Endothelial cell of umbilical vein (primary cell): ENCODE measurements at regions not wholly inside any gene's neighbourhood (a gene's known extent, or its start where the extent isn't known, plus 50 kb on each side); places are given as distances from the start of the nearest gene placed in this dataset.

Source experiments
- BruUV-seq: library from RNA; stranded (reverse); fragments of 400-500 nt; replicated peaks from 2 replicates; lab custom pipeline; 2021; lab: Mats Ljungman, UMichigan
- CTCF ChIA-PET: fragments of 300-600, 350-600 bp; sonication (Branson Sonifier 250); formaldehyde crosslinking; loops from one replicate; lab custom pipeline; 2021; ENCODE audit warnings: antibody characterized with exemption, inconsistent platforms; lab: Charles Lee
- POLR2A ChIA-PET: fragments of 300-600, 350-600 bp; sonication (Branson Sonifier 250); formaldehyde crosslinking; loops from one replicate; lab custom pipeline; 2021; ENCODE audit warnings: antibody characterized with exemption, inconsistent platforms; lab: Charles Lee
- DNase-seq: peaks from one replicate; pipeline ENCODE4 v3.0.0-alpha.2; 2011; ENCODE audit warnings: low read depth, low spot score
- FAIRE-seq: peaks from 2 replicates; lab custom pipeline; 2011; peaks lifted over from hg19 to GRCh38; lab: Jason Lieb, UNC
- H2AFZ ChIP-seq: 2 replicates; pipeline ENCODE4 v1.6.0; 2012; ENCODE audit warnings: low read depth, low read length, control low read depth, inconsistent platforms
- H3K27ac ChIP-seq: 2 replicates; pipeline ENCODE4 v1.5.1; 2011; ENCODE audit warnings: low read depth, mild to moderate bottlenecking, control low read depth, low read length, moderate library complexity; ENCODE audit not compliant: insufficient read depth
- H3K27me3 ChIP-seq, 2 experiments: 2 replicates each; pipeline versions ENCODE4 v1.6.0 to v1.6.1; 2011; ENCODE audit warnings: low read length in 2 of 2, mixed read lengths in 1 of 2; ENCODE audit not compliant: control insufficient read depth in 2 of 2, insufficient read depth in 2 of 2
- H3K36me3 ChIP-seq, 2 experiments: 2 replicates in 1 of 2; 3 replicates in 1 of 2; pipeline ENCODE4 v1.5.1; 2011; ENCODE audit warnings: low read length in 2 of 2, mild to moderate bottlenecking in 1 of 2, moderate library complexity in 1 of 2; ENCODE audit not compliant: control insufficient read depth in 2 of 2, insufficient read depth in 2 of 2; ENCODE audit errors: extremely low read depth in 1 of 2
- H3K4me1 ChIP-seq: 3 replicates; pipeline ENCODE4 v1.5.1; 2011; ENCODE audit warnings: mild to moderate bottlenecking, low read length; ENCODE audit not compliant: control insufficient read depth, insufficient read depth; ENCODE audit errors: extremely low read depth
- H3K4me2 ChIP-seq: 2 replicates; pipeline ENCODE4 v1.6.1; 2011; ENCODE audit warnings: low read length, control low read depth, mixed read lengths; ENCODE audit not compliant: insufficient read depth
- H3K4me3 ChIP-seq, 3 experiments: fragments of 200-600 bp in 1 of 3; sonication (generic), shearing (Covaris generic) in 1 of 3; replicated peaks in 1 of 3; 2 replicates each; pipeline ENCODE4 v1.5.1; 2011 to 2016; ENCODE audit warnings: control low read depth in 3 of 3, low read length in 3 of 3, mild to moderate bottlenecking in 2 of 3, inconsistent platforms in 1 of 3, low read depth in 1 of 3, moderate library complexity in 1 of 3; ENCODE audit not compliant: insufficient read depth in 1 of 3
- H3K79me2 ChIP-seq: 2 replicates; pipeline ENCODE4 v1.6.0; 2012; ENCODE audit warnings: low read length, inconsistent platforms; ENCODE audit not compliant: control insufficient read depth, insufficient read depth
- H3K9ac ChIP-seq: replicated peaks from 2 replicates; pipeline ENCODE3; 2011; ENCODE audit warnings: low read length, control low read depth; ENCODE audit not compliant: insufficient read depth; ENCODE audit errors: extremely low read depth
- H3K9me1 ChIP-seq: replicated peaks from 3 replicates; pipeline ENCODE4 v1.6.0; 2011; ENCODE audit warnings: mild to moderate bottlenecking, low read length; ENCODE audit not compliant: control insufficient read depth, insufficient read depth; ENCODE audit errors: extremely low read depth
- H3K9me3 ChIP-seq: replicated peaks from 2 replicates; pipeline ENCODE4 v1.5.1; 2012; ENCODE audit warnings: low read length, inconsistent platforms; ENCODE audit not compliant: control insufficient read depth, insufficient read depth
- H4K20me1 ChIP-seq: replicated peaks from 2 replicates; pipeline ENCODE3; 2011; ENCODE audit warnings: mild to moderate bottlenecking, low read length; ENCODE audit not compliant: control insufficient read depth, insufficient read depth; ENCODE audit errors: extremely low read depth
- EZH2 ChIP-seq: IDR thresholded peaks from 2 replicates; pipeline ENCODE4 v1.6.1; 2012; ENCODE audit warnings: borderline replicate concordance, low read depth, mild to moderate bottlenecking, moderate library complexity, low read length, inconsistent platforms; ENCODE audit not compliant: severe bottlenecking
- FOS ChIP-seq: IDR thresholded peaks from 2 replicates; pipeline ENCODE4 v1.6.1; 2011; ENCODE audit warnings: mild to moderate bottlenecking, low read length, moderate library complexity, borderline replicate concordance; ENCODE audit not compliant: insufficient read depth
- GATA2 ChIP-seq: IDR thresholded peaks from 2 replicates; pipeline ENCODE4 v1.7.0; 2011; ENCODE audit warnings: low read depth, mild to moderate bottlenecking, moderate library complexity, mixed read lengths, low read length; ENCODE audit not compliant: insufficient read length, insufficient read depth
- JUN ChIP-seq: IDR thresholded peaks from 2 replicates; pipeline ENCODE4 v1.6.1; 2011; ENCODE audit warnings: borderline replicate concordance, low read depth; ENCODE audit not compliant: insufficient read length, insufficient read depth
- MYC ChIP-seq: IDR thresholded peaks from one replicate; pipeline ENCODE4 v1.6.1; 2011; ENCODE audit warnings: mild to moderate bottlenecking, low read depth, low read length
- POLR2A ChIP-seq: IDR thresholded peaks from 2 replicates; pipeline ENCODE4 v1.6.1; 2012; ENCODE audit warnings: low read depth, mild to moderate bottlenecking, control low read depth, low read length
- POLR2AphosphoS5 ChIP-seq: IDR thresholded peaks from 2 replicates; pipeline ENCODE4 v1.6.1; 2012; ENCODE audit warnings: low read depth, mild to moderate bottlenecking, control low read depth, low read length, moderate library complexity; ENCODE audit not compliant: insufficient read depth
- dilution Hi-C: fragments of 300-500 bp; cut with MboI; formaldehyde crosslinking; loops from one replicate; pipeline ENCODE4 v1.15.0; 2019; ENCODE audit warnings: low sequenced_read_pairs; ENCODE audit not compliant: extremely low pct_ligation_motif_present
- intact Hi-C: fragments of 100-400 bp; cut with micrococcal nuclease; formaldehyde crosslinking; loops from one replicate; pipeline ENCODE4 v1.10.0; 2022
- TF ChIP-seq, protein P1 (sequence below): IDR thresholded peaks from 2 replicates; pipeline ENCODE4 v1.6.1; 2011; ENCODE audit not compliant: insufficient read depth, insufficient read length
- TF ChIP-seq, protein P2 (sequence below), 2 donors: IDR thresholded peaks; 1 replicate in 1 of 2; 2 replicates in 1 of 2; pipeline ENCODE4 v1.5.1; 2011; ENCODE audit warnings: low read length in 2 of 2, mild to moderate bottlenecking in 2 of 2, moderate library complexity in 2 of 2, control low read depth in 1 of 2, inconsistent platforms in 1 of 2, low read depth in 1 of 2; ENCODE audit not compliant: insufficient read depth in 1 of 2; ENCODE audit errors: extremely low read depth in 1 of 2

DNA sequence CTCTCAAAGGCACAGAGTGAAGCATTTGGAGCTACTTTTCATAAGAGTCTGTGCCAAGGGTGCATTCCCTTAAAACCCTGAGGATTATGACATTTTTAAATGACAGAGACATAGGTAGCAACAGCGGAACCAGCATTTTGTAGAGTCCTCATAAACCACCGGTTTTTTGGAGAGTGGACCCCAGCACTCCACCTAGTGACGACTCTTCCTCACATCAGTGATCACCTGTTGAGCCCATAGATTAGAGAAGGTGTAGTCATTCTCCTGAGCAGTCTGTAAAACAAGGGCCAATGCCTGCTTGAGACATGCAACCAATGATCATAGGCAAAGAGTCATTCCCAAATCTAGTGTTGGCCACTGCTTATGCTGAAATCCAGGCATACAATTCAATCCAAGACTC, 399.1 kb downstream of the GXYLT1 start:
- peaks cover 4% of the 10 kb centered on the region for H3K4me1 ChIP-seq
- H2AFZ ChIP-seq, result no peak overlapping the region
- POLR2A ChIA-PET, result no interaction called here
- H3K27me3 ChIP-seq, result no peaks in the 10 kb centered on the region
- H3K36me3 ChIP-seq, result no peaks in the 10 kb centered on the region
- no peaks in the 10 kb centered on the region for H3K9me1 ChIP-seq
- no peak overlapping the region for H3K27ac ChIP-seq
- no peak overlapping the region for H3K4me3 ChIP-seq
- no peaks in the 10 kb centered on the region for H3K9me3 ChIP-seq
- no TSS peak for BruUV-seq
- DNase-seq (no peak), FAIRE-seq (no peak)
- TF ChIP-seq FOS, result no peak
- TF ChIP-seq, protein P1, sequence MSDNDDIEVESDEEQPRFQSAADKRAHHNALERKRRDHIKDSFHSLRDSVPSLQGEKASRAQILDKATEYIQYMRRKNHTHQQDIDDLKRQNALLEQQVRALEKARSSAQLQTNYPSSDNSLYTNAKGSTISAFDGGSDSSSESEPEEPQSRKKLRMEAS, result no peak
- dilution Hi-C loops, result no loop called here
- no peak overlapping the region for H3K9ac ChIP-seq
- H3K4me2 ChIP-seq, result no peak overlapping the region
- intact Hi-C loops, result no loop called here
- no peaks in the 10 kb centered on the region for H3K79me2 ChIP-seq
- CTCF ChIA-PET, result no interaction called here
- H4K20me1 ChIP-seq, result no peaks in the 10 kb centered on the region

DNA sequence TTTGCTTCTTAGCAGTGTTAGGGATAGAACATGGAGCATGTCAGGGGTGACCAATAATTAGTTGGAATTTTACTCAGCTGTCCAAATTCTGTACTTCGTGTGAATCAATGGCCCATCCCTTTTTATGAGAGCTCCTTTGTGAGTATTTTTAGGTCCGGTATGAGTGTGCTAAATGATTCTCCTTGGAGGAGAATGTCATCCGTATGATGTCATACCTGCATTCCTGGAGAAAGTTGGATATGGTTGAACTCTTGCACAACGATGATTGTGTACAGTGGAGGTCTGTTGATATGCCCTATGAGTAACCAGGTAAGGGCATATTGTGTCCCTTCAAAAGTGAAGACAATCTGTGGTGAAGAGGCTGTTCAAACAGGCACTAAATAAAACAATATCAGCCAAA, 400.8 kb downstream of the GXYLT1 start:
- no peaks in the 10 kb centered on the region for H3K9me1 ChIP-seq
- H3K4me1 ChIP-seq, result peaks cover 4% of the 10 kb centered on the region
- H3K27me3 ChIP-seq, result no peaks in the 10 kb centered on the region
- dilution Hi-C loops, result no loop called here
- DNase-seq, result no peak
- H3K27ac ChIP-seq, result no peak overlapping the region
- H2AFZ ChIP-seq, result no peak overlapping the region
- no peaks in the 10 kb centered on the region for H3K9me3 ChIP-seq
- no peak for TF ChIP-seq JUN
- no peak for TF ChIP-seq POLR2AphosphoS5
- TF ChIP-seq, protein P1, result no peak
- no peak for TF ChIP-seq POLR2A
- TF ChIP-seq GATA2, result no peak
- TF ChIP-seq, protein P2, sequence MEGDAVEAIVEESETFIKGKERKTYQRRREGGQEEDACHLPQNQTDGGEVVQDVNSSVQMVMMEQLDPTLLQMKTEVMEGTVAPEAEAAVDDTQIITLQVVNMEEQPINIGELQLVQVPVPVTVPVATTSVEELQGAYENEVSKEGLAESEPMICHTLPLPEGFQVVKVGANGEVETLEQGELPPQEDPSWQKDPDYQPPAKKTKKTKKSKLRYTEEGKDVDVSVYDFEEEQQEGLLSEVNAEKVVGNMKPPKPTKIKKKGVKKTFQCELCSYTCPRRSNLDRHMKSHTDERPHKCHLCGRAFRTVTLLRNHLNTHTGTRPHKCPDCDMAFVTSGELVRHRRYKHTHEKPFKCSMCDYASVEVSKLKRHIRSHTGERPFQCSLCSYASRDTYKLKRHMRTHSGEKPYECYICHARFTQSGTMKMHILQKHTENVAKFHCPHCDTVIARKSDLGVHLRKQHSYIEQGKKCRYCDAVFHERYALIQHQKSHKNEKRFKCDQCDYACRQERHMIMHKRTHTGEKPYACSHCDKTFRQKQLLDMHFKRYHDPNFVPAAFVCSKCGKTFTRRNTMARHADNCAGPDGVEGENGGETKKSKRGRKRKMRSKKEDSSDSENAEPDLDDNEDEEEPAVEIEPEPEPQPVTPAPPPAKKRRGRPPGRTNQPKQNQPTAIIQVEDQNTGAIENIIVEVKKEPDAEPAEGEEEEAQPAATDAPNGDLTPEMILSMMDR (IDR thresholded peaks at IDR 0.05; ENCODE audit: extremely low read depth in 1 of 2, insufficient read depth in 1 of 2, low read depth in 1 of 2, low read length in 2 of 2), result no peak
- TF ChIP-seq MYC, result no peak
- TF ChIP-seq FOS, result no peak
- TF ChIP-seq EZH2, result no peak
- intact Hi-C loops, result loop anchor here (5.0 kb wide), 1 partner anchor 278 kb away; no protein-coding TSS in a partner anchor
- ChIA-PET CTCF (interaction anchor here (1.7 to 2.1 kb wide), 2 partner anchors 12 to 280 kb away, joined by 11 to 15 read pairs; no protein-coding TSS in a partner anchor), POLR2A (no interaction called here)
- no peaks in the 10 kb centered on the region for H4K20me1 ChIP-seq
- H3K9ac ChIP-seq, result no peak overlapping the region
- H3K79me2 ChIP-seq, result no peaks in the 10 kb centered on the region
- H3K4me3 ChIP-seq, result no peak overlapping the region
- no peak for FAIRE-seq
- H3K4me2 ChIP-seq, result no peak overlapping the region
- no peaks in the 10 kb centered on the region for H3K36me3 ChIP-seq
- BruUV-seq, result no TSS peak
